Calu3 (cell line): ENCODE measurements at regions not wholly inside any gene's neighbourhood (a gene's known extent, or its start where the extent isn't known, plus 50 kb on each side); places are given as distances from the start of the nearest gene placed in this dataset.

ENCODE experiments used
- BruUV-seq: library from RNA; stranded (reverse); fragments of 400-500 nt; replicated peaks from 2 replicates; lab custom pipeline; 2021; lab: Mats Ljungman, UMichigan
- CTCF ChIA-PET: fragments of 300-600 bp; sonication (Branson Sonifier 250); formaldehyde crosslinking; loops from one replicate; lab custom pipeline; 2022; ENCODE audit warnings: antibody characterized with exemption; lab: Charles Lee
- DNase-seq: peaks from one replicate; pipeline ENCODE4 v3.0.0; 2022
- H3K27ac Mint-ChIP-seq: one replicate; pipeline ENCODE4 v1.8.0; 2022; ENCODE audit warnings: mixed read lengths; ENCODE audit not compliant: unreplicated experiment
- H3K27me3 Mint-ChIP-seq: one replicate; pipeline ENCODE4 v1.8.0; 2022; ENCODE audit warnings: mixed read lengths; ENCODE audit not compliant: unreplicated experiment
- H3K36me3 Mint-ChIP-seq: one replicate; pipeline ENCODE4 v1.8.0; 2022; ENCODE audit warnings: mild to moderate bottlenecking, moderate library complexity, mixed read lengths; ENCODE audit not compliant: insufficient read depth, unreplicated experiment
- H3K4me1 Mint-ChIP-seq: one replicate; pipeline ENCODE4 v1.8.0; 2022; ENCODE audit warnings: mild to moderate bottlenecking, low read depth, mixed read lengths; ENCODE audit not compliant: unreplicated experiment
- H3K4me3 Mint-ChIP-seq: one replicate; pipeline ENCODE4 v1.8.0; 2022; ENCODE audit warnings: mild to moderate bottlenecking, low read depth, moderate library complexity, mixed read lengths; ENCODE audit not compliant: unreplicated experiment
- H3K9me3 Mint-ChIP-seq: one replicate; pipeline ENCODE4 v1.8.0; 2022; ENCODE audit warnings: low read depth, mixed read lengths; ENCODE audit not compliant: unreplicated experiment
- intact Hi-C: fragments of 100-400 bp; cut with micrococcal nuclease; formaldehyde crosslinking; loops from one replicate; pipeline ENCODE4 v1.10.0; 2022; ENCODE audit not compliant: unreplicated experiment
- TF ChIP-seq, protein P1 (sequence below): fragments of 200-600 bp; IDR thresholded peaks from one replicate; pipeline ENCODE4 v1.8.0; 2022; ENCODE audit warnings: antibody characterized with exemption; ENCODE audit not compliant: unreplicated experiment

GRCh38 chr6:53433261-53433950 is 84.7 kb upstream of the ELOVL5 start:
- CTCF ChIA-PET, result no interaction called here
- no TSS peak for BruUV-seq
- no peak for DNase-seq
- TF ChIP-seq, protein P1, sequence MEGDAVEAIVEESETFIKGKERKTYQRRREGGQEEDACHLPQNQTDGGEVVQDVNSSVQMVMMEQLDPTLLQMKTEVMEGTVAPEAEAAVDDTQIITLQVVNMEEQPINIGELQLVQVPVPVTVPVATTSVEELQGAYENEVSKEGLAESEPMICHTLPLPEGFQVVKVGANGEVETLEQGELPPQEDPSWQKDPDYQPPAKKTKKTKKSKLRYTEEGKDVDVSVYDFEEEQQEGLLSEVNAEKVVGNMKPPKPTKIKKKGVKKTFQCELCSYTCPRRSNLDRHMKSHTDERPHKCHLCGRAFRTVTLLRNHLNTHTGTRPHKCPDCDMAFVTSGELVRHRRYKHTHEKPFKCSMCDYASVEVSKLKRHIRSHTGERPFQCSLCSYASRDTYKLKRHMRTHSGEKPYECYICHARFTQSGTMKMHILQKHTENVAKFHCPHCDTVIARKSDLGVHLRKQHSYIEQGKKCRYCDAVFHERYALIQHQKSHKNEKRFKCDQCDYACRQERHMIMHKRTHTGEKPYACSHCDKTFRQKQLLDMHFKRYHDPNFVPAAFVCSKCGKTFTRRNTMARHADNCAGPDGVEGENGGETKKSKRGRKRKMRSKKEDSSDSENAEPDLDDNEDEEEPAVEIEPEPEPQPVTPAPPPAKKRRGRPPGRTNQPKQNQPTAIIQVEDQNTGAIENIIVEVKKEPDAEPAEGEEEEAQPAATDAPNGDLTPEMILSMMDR, result no peak
- Mint-ChIP-seq H3K4me3 (no peak overlapping the region), H3K4me1 (peaks cover 8% of the 10 kb centered on the region), H3K9me3 (no peaks in the 10 kb centered on the region), H3K27me3 (no peaks in the 10 kb centered on the region), H3K27ac (no peak overlapping the region), H3K36me3 (no peaks in the 10 kb centered on the region)
- intact Hi-C loops, result no loop called here

DNA sequence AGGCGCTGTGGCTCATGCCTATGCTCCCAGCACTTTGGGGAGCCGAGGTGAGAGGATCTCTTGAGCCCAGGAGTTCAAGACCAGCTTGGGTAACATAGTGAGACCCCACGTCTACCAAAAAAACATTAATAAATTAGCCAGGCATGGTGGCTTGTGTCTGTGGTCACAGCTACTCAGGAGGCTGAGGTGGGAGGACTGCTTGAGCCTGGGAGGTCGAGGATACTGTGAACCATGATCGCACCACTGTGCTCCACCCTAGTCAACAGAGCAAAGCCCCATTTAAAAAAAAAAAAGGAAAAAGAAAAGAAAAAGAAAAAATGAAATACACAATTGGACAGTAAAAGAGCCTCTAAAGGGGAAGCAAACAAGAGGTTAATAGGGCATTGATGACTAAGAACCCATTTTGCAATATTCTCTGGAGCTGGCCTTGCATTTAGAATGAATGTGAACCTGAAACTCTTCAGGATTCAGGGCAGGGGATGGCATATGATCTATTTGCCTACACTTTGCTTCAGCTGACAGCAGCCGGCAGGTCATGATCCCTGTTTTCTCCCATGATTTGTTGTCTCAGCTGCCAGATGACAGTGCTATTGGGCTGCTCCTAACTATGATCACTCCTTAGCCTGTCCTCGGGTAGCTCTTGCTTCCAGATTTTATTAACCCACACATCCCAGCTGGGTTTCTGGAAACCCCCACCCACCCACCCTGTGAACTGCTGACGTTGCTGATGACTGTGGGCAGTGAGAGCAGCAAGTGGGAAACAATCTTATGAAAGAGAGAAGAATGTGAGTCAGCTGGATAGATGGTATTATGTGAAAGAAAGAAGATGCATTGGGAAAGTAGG is 83.8 kb upstream of the ELOVL5 start:
- DNase-seq, result no peak
- Mint-ChIP-seq H3K9me3 (no peaks in the 10 kb centered on the region), H3K4me1 (peaks cover 2% of the 10 kb centered on the region), H3K27me3 (no peaks in the 10 kb centered on the region), H3K4me3 (no peak overlapping the region), H3K36me3 (no peaks in the 10 kb centered on the region), H3K27ac (no peak overlapping the region)
- CTCF ChIA-PET, result no interaction called here
- TF ChIP-seq, protein P1, result no peak
- BruUV-seq, result no TSS peak
- intact Hi-C loops, result no loop called here

- no peak overlapping the region for H3K27ac Mint-ChIP-seq
These were observed 83.0 kb upstream of the ELOVL5 start for GRCh38 chr6:53431704-53432103.

GRCh38 chr6:53429401-53429800 is 80.7 kb upstream of the ELOVL5 start:
- intact Hi-C loops, result no loop called here
- TF ChIP-seq, protein P1, result no peak
- BruUV-seq, result no TSS peak
- DNase-seq, result no peak
- Mint-ChIP-seq H3K9me3 (no peaks in the 10 kb centered on the region), H3K27ac (no peak overlapping the region), H3K27me3 (no peaks in the 10 kb centered on the region), H3K36me3 (no peaks in the 10 kb centered on the region), H3K4me1 (no peaks in the 10 kb centered on the region), H3K4me3 (no peak overlapping the region)
- CTCF ChIA-PET, result no interaction called here

More at GRCh38 chr6:53431704-53432103, 83.0 kb upstream of the ELOVL5 start:
- Mint-ChIP-seq H3K4me3 (no peak overlapping the region), H3K9me3 (no peaks in the 10 kb centered on the region), H3K4me1 (no peaks in the 10 kb centered on the region), H3K27me3 (no peaks in the 10 kb centered on the region), H3K36me3 (no peaks in the 10 kb centered on the region)
- intact Hi-C loops, result no loop called here
- CTCF ChIA-PET, result no interaction called here
- no TSS peak for BruUV-seq
- TF ChIP-seq, protein P1, result no peak
- no peak for DNase-seq
